ENCODE measurements at regions not wholly inside any gene's neighbourhood (a gene's known extent, or its start where the extent isn't known, plus 50 kb on each side); places are given as distances from the start of the nearest gene placed in this dataset.
A peak's percentile ranks its signal among the peaks of the same experiment; 100 is the strongest.
"Not testable (repeated sequence)": the region's sequence is repeated elsewhere in the genome, so short reads cannot be mapped to it uniquely, and the experiment has no call there.

DNA sequence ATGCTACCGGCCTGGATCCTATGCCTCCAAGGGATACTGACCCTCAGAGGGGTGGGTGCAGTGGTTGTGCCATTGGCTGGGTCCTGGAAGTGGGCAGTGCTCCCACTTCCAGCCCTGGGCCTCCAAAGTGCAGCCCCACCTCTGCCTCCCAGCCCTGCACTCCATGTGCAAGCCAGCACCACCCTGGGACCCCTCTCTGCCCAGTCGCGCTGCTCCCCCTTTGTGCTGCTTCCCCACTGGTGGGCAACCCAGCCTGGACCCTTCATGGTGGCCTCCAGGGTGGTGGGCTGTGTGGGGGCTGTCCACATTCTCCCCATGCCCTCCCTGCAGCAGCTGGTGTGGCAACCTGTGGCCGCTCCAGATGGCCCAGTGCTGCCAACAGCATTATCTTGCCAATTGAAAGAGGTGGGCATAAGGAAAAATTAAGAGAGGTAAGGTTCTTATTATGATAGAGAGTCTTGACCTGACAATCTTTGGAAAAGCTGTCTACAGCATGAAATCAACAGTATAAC is 309.7 kb downstream of the GUCY2F start:
- DNase-seq (ENCODE audit: low spot score), result no peak

DNA sequence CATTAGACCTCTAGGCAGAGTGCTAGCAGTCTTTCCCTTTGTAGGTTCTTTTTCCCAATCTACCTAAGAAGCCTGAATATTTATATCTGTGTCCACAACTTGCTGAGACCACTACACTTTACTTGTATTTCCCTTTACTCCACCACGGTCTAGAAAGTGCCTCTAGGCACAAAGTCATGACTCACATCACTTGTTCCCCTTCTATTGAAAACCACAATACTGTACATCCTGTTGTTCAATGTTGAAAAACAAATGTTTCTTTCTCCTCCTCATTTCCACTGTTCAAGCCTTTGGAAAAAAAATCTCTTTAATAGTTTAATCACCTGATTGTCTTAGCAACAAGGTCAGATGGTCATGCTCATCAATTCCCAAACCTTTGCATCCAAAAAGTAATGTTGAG is 326.7 kb downstream of the GUCY2F start:
- no peak for DNase-seq (ENCODE audit: low spot score)

DNA sequence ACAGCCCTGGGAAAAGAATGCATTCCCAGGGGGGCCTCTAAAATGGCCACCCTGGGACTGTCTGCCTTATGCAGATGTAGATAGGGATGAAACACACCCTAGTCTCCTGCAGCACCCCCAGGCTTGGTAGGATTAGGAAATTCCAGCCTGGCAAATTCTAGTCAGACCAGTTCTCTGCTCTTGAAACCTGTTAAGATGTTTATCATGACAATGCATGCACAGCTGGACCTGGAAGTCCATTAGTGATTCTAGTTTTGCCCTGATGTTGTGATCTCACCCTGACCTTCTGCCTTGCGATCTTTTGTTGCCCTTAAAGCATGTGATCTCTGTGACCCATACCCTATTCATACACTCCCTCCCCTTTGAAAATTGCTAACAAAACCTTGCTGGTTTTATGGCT is 337.7 kb downstream of the GUCY2F start:
- not testable (repeated sequence) for DNase-seq (ENCODE audit: low spot score)

DNA sequence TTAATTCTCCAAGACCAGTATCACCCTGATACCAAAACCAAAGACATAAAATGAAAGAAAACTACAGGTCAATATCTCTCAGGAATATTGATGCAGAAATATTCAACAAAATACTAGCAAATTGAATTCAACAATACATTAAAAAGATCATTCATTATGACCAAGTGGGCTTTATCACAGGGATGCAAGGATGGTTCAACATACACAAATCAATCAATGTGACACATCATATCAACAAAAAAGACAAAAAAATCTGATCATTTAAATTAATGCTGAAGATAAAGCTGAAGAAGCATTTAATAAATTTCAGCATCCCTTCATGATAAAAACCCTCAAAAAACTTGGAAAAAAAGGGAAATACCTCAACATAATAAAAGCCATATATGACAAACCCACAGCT is 341.4 kb downstream of the GUCY2F start:
- no peak for DNase-seq (ENCODE audit: low spot score)

DNA sequence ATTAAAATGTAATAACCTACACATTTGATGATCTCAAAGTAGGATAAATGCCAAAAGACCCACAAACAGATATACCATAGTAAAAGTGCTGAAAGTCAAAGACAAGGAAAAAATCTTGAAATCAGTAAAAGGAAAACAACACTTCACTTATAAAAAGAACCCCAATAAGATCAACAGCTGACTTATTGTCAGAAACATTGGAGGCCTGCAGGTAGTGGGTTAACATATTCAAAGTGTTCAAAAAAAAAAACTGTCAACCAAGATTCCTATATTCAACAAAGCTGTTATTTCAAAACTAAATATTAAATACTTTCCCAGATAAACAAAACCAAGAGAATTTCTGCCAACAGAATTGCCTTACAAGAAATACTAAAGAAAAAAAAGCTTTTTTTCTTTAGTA is 347.1 kb downstream of the GUCY2F start:
- DNase-seq (ENCODE audit: low spot score), result no peak

DNA sequence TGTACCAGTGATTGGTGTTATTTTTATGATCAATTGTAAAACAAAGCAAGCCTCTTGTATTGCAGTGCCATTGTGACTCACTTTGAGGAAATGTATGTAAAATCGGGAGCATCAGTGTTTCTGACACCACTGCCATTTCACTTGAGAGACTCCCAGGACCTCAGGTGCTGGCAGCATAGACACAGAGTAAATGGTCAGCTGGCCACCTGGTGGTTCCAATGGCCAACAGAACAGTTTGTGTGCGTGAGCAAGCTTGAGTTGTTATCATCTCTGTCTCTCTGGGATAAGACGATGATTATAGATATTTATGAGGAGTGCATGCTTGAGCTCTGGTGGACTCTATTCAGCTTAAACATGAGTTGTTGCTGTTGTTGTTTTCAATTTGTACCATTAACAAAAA is 356.6 kb downstream of the GUCY2F start:
- no peak for DNase-seq (ENCODE audit: low spot score)

- no peak for DNase-seq (ENCODE audit: low spot score)
Measured at GRCh38 chrX:109089359-109089758, 353.0 kb upstream of the IRS4 start.

DNA sequence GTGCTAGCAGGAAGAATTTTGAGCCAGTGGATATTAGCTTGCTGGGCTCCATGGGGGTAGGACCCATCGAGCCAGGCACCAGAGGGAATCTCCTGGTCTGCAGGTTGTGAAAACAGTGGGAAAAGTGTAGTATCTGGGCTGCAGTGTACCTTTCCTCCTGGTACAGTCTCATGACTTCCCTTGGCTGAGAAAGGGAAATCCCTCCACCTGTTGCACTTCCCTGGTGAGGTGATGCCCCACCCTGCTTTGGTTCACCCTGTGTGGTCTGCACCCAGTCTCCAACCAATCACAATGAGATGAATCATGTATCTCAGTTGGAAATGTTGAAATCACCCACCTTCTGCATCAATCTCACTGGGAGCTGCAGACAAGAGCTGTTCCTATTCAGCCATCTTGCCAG is 341.4 kb upstream of the IRS4 start:
- DNase-seq (ENCODE audit: low spot score), result no peak

DNA sequence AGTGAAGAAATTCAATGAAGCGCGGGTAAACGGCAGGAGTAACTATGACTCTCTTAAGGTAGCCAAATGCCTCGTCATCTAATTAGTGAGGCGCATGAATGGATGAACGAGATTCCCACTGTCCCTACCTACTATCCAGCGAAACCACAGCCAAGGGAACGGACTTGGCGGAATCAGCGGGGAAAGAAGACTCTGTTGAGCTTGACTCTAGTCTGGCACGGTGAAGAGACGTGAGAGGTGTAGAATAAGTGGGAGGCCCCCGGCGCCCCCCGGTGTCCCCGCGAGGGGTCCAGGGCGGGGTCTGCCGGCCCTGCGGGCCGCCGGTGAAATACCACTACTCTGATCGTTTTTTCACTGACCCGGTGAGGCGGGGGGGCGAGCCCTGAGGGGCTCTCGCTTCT is 317.8 kb upstream of the IRS4 start:
- DNase-seq (ENCODE audit: low spot score), result peak; percentile 3

DNA sequence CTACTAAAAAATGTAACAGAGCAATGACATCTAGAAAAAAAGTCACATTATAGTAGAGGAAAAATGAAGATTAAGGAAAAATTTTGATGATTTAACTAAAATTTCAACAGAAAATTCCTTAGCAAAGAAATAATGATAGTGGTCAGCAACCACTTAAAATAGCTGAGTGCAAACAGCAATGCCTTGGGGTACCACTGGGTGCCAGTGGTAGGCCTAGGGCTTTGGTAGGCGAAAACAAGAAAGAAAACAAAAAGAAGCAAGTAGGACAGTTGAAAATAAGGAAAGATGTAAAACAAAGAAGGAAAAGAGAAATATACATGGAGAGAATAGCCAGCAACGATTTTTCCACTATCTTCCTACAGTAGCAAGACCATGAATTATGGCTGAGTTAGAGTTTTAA is 313.5 kb upstream of the IRS4 start:
- DNase-seq (ENCODE audit: low spot score), result no peak

- DNase-seq (ENCODE audit: low spot score), result no peak
Measured at GRCh38 chrX:109049416-109049815, 313.1 kb upstream of the IRS4 start.

- DNase-seq (ENCODE audit: low spot score), result no peak
Measured at GRCh38 chrX:109040057-109040456, 303.7 kb upstream of the IRS4 start.

GRCh38 chrX:109036624-109037023 is 300.3 kb upstream of the IRS4 start:
- DNase-seq (ENCODE audit: low spot score), result peak; percentile 69

GRCh38 chrX:108993909-108994308 is 257.5 kb upstream of the IRS4 start:
- no peak for DNase-seq (ENCODE audit: low spot score)

DNA sequence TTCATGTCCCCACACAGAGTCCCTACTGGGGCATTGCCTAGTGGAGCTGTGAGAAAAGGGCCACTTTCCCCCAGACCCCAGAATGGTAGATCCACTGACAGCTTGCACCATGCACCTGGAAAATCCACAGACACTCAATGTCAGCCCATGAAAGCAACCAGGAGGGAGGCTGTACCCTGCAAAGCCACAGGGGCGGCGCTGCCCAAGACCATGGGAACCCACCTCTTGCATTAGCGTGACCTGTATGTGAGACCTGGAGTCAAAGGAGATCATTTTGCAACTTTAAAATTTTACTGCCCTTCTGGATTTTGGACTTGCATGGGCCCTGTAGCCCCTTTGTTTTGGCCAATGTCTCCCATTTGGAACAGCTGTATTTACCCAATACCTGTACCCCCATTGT is 236.5 kb upstream of the IRS4 start:
- DNase-seq (ENCODE audit: low spot score), result not testable (repeated sequence)

GRCh38 chrX:108947205-108947604 is 210.8 kb upstream of the IRS4 start:
- DNase-seq (ENCODE audit: low spot score), result no peak

- DNase-seq (ENCODE audit: low spot score), result no peak
Measured at GRCh38 chrX:108946531-108946930, 210.2 kb upstream of the IRS4 start.

DNA sequence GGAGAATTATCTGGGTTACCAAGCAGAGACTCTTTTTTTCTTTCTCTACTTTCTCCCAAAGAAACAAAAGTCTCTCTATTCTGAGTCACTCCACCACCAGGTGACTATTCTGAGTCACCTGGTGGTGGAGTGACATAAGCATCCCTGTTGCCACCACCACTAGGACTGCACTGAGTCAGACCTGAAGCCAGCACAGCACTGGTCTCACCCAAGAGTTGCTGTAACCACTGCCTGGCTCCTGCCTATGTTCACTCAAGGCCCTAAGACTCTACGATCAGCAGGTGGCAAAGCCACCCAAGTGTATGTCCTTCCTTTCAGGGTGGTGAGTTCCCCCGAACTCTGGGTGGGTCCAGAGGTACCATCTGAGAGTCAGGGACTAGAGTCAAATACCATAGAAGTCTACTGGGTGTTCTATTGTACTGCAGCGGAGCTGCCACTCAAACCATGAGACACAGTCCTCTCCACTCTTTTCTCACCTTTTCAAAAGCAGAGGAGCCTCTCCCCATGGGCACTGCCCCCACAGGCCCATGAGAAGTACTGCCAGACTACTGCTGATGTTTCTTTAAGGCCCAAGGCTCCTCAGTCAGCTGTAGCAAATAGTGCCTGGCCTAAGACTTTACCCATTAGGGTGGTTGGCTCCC is 209.6 kb upstream of the IRS4 start:
- DNase-seq (ENCODE audit: low spot score), result peak; percentile 45

- DNase-seq (ENCODE audit: low spot score), result no peak
Measured at GRCh38 chrX:108914791-108915190, 178.4 kb upstream of the IRS4 start.

GRCh38 chrX:108903831-108904230 is 167.5 kb upstream of the IRS4 start:
- not testable (repeated sequence) for DNase-seq (ENCODE audit: low spot score)

- DNase-seq (ENCODE audit: low spot score), result no peak
Measured at GRCh38 chrX:108900333-108900732, 164.0 kb upstream of the IRS4 start.

GRCh38 chrX:108896349-108896748 is 160.0 kb upstream of the IRS4 start:
- DNase-seq (ENCODE audit: low spot score), result not testable (repeated sequence)

GRCh38 chrX:108892501-108892900 is 156.1 kb upstream of the IRS4 start:
- DNase-seq (ENCODE audit: low spot score), result no peak

DNA sequence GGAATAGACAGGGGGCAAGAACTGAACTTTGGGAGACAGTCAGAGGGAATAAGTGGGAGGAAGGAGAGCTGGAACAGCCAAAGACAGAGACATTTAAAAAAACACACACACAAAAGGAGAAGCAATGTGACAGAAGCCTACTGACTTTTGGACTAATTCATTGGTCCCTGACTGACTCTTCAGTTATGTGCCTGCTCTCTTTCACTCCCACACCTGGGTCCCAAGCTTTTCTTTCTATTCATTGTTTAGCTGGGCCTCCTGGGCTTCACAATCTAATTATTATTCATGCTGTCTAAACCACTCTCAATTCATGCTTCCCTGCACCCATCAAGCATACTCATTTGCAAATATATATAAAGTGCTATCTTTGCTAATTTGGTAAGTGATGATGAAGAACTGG is 139.2 kb upstream of the IRS4 start:
- DNase-seq (ENCODE audit: low spot score), result no peak
